CD4-positive, alpha-beta T cell treated with Interleukin-2 at 100 ng/mL for 4 hours (primary cell): ENCODE measurements at regions not wholly inside any gene's neighbourhood (a gene's known extent, or its start where the extent isn't known, plus 50 kb on each side); places are given as distances from the start of the nearest gene placed in this dataset.
"Not testable (repeated sequence)": the region's sequence is repeated elsewhere in the genome, so short reads cannot be mapped to it uniquely, and the experiment has no call there.

Source experiments
- DNase-seq: peaks from one replicate; pipeline ENCODE4 v3.0.0-alpha.2; 2020; ENCODE audit warnings: low spot score

DNA sequence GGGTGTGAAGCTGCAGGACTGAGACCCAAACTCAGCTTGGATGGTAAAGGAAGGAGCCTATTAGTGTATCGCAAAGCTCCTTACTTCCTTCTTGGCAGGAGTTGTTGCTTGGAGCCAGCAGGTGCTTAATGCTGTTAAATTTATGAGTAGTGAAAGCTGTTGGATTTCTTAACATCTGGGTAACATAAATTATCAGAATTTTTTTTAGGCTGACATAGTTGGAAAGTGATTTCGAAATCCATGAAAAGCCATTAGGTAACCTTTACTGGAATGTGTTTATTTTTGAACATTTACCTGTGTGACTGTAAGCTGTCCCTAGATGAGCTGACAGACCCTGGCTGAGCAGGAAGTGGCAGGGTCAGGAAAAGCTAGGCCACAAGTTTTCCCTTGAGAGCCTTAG is 470.4 kb upstream of the SLC35B3 start:
- no peak for DNase-seq

DNA sequence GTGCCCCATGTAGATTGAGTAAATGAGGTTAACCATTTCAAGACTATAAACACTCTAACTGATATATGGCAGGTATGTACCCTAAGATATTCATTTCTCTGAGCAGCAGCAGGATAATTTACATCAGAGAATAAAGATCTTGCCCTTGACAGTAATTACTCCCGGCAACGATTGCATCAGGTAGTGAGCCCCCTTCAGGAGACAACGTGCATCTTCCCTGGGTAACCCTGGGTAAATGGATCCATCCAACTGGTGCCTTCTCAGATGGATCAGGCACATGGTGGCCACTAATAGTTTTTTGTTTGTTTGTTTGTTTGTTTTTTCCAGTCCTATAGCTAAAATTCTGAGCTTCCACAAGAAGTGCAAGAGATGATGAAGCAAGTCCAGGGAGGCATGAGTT is 469.4 kb upstream of the SLC35B3 start:
- no peak for DNase-seq

DNA sequence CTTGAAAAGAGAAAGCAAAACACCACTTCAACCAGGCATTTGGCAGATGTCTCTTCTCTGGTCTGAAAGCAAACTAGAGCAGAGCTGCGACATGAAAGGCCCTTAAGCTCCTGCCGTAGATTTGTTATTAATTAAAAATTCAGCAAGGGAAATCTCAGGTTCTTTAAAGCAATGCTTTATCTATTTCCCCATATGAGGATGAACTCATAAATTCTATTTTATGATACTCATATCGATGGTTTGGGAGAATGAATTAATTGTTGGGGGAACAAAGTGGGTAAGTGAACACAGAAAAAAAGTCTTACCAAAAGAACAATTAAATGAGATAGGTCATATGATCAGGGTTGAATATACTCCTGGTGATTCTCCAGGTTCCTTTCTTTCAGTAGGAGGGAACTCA is 464.7 kb upstream of the SLC35B3 start:
- DNase-seq, result no peak

DNA sequence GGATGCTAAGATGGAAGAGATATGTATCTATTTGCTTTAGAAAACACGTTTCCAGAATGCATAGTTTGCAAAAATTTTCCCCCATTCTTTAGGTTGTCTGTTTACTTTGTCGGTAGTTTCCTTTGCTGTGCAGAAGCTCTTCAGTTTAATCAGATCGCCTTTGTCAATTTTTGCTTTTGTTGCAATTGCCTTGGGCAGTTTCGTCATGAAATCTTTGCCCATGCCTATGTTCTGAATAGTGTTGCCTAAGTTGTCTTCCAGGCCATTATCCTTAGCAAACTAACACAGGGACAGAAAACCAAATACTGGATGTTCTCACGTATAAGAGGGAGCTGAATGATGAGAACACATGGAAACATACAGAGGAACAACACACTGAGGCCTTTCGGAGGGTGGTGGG is 454.2 kb upstream of the SLC35B3 start:
- DNase-seq, result no peak

DNA sequence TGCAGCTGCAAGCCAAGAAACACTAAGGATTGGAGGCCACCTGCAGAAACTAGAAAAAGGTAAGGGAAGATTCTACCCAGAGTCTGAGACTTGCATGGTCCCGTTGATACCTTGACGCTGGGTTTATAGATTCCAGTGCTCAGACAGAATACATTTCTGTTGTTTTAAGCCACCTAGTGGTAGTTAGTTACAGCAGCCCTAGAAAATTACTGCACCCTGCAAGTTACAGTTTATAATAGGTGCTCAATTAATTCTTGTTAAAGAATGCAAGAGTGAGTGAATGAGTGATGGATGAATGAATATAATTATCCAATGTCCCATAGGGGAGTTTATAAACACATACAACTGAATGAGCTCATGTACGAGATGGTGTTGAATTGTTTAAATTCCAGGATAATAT is 453.1 kb upstream of the SLC35B3 start:
- no peak for DNase-seq

DNA sequence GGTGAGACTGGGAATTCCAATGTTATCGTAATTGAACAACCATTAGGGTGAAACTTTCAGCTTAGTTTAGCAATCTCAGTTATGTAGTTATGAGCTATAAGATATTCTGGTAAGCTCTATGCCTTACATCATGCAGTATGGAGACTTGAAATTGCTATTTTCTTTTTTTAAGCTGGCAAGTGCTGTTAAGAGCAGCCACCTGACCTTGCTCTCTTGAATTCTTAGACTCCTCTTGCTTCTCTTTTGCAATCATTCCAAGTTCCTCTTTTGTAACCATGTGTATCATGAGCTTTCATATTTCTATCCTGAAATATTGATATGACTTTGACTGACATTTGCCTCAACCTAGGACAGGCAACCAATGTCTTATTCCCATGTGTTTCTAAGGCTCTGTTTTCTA is 446.3 kb upstream of the SLC35B3 start:
- DNase-seq, result no peak

DNA sequence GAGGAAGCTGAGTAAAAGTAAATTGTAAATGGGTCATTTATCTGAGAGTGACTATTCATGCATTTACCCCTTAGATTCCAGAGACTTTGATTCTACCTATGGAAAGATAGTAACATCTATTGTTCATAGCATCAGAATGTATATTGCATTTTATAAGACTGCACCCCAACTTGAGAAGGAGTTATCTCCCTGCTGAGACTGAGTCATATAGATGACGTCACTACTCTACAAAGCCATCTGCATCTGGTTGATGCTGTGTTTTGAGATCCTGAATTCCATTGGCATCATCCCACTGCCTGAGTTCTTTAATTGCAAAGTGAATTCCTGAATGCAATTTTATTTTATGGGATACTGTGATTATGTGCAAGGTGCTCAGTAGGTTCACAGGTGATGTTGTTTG is 444.0 kb upstream of the SLC35B3 start:
- no peak for DNase-seq

DNA sequence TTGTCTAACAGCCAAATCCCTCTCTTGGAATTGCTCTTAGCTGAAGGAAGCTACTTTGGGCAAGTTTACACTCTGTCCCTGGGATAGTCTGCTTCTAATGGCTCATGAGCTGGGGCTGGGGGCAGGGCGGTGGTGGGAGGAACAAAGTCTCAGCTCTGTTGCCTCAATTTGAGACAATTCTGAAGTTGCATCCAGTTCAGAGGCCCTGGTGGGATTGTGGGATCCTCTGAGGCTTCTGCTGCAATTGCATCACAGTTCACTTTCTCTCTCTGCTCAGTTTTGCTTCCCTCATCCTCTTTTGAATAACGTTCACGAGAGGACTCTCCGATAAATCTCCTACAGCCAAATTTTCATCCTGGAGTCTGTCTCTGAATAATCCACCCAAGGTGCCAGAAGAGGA is 440.6 kb upstream of the SLC35B3 start:
- no peak for DNase-seq

DNA sequence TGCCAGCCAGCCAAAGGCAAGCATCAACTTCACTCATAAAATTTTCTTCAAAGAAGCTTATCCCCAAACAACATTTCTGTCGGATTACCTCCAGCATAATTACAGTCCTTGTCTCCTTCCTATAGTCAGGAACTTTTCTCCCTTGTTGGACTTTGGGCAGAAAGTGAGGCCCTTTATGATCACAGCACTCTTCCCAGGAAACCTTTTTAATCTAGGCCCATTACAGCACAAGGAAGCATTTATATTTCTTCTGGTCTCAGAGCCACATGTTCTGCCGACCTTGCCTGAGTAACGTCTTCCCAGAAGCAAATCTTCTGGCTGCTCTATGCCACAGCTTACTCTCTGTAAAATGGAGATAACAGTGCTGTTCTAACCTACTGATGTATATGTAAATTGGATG is 437.2 kb upstream of the SLC35B3 start:
- DNase-seq, result no peak

DNA sequence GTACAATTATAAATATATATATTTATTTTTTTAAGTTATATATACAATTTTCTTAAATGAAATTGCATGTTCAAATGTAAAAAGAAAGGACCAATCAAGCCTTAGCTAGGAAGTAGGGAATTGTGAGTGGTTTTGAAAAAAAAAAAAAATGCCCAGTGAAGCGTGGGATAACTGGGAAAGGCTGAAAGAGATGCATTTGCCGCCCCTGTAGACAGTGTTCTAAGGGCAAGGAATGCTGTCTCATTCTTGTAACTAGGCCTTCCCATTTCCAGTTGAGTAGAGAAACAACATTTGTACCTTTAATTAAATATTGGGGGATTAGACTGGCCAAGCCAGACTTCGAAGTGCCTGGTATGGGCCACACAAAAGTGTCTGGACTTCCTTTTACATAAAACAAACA is 430.1 kb upstream of the SLC35B3 start:
- no peak for DNase-seq

DNA sequence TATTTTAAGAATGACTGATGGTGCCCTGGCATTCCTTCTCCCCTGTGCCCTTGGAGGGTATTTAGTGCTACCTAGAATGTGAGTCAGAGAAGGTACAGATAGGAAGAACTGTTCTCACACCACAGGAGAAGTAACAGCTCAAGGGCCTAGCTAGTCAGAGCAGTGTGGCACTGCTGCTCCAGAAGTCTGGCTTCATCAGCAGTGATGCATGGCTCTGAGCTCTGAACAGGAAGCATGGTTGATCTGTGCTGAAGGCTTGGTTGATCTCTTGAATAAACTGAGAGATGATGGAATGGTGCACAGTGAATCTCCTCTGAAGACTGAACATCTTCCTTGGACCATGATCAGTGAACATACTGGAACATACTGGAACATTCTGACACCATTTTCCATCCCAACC is 425.3 kb upstream of the SLC35B3 start:
- no peak for DNase-seq

DNA sequence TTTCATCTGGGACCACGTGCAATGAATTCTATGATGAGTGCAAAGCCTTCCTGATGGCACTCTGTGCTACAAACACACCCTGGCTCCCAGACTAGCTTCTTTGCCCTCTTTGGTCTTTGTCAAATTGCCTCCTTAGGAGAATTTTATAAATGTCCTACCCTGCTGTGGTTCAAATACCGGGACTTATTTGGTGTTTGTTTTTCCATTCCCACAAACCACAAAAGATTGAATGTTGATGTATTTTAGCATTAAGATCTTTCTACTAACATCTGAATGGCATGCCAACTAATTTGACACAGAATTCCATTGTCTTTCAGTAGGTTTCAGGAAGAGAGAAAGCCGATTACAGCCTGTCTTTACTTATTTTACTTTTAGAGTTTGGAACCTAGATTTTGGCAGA is 424.2 kb upstream of the SLC35B3 start:
- DNase-seq, result no peak

DNA sequence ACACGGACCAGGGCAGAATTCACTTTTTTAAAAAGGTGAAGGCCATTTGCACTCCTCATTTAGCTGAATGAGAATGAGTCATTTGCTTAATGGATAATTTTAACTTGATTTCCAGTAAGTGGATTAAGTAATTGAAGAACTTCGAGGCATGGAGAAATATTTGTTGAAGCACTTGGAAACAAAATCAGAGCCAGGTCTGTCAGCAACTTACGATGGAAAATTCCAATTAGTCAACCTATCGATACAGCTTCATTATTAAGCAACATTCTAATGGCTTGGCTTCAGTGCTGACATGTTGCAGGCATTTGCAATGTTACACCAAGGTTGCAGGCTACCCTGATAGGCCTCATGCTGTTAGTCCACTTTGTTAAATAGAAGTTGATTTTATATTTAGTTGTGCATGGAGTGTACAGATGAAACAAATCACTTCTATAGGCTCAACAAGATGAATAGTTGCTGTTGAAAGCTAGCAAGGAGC is 423.5 kb upstream of the SLC35B3 start:
- no peak for DNase-seq

DNA sequence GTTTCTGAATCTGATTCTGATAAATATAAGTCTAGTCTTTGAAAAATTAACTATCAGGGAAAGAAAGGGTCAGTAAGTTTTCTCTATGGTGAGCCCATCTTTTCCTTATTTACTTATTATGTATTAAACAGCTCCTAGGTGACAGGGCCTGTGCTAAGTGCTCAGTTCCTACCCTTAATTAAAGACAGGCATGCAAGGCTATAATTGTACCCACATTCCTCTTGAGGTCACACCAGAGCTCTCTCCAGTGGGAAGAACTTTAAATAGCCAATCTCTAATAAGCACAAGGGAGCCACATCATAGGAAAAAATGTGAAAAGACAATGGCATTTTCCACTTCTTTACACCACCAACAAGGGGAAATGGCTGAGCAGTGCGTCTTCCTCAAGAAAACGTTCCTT is 421.8 kb upstream of the SLC35B3 start:
- DNase-seq, result no peak

DNA sequence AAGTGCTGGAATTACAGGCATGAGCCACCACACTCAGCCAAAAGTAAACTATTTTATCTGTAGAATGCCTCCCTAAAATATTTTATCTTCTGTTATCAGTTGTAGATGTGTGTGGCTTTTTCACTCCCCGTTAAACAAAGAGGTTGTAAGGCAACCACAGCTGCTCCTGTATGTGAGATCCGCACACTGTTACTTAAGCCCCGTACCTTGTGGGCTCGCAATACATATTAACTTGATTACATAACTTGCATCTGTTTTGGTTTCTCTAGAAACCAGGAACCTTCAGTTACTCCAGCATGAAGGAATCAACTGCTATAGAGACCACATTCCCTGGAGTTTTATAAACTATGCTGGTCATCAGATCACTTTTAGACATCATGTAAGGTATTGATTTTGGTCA is 420.1 kb upstream of the SLC35B3 start:
- DNase-seq, result no peak

DNA sequence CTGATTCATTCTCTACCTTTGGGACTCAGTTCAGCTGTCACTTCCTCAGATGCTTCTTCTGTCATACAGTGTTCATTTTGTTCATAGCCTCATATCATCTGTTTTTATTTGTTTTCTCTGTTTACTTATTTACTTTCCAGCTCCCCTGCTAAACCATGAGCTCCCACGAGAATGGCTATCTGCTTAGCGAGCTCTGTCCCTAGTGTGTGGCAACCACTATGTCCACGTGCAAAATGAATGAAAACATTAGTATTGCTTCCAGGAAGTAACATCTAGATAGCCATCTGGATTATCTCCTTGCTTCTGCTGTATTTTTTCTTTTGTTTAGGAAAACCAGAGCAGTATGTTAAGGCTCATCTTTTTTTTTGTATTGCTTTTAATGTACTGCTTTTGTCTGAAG is 417.0 kb upstream of the SLC35B3 start:
- no peak for DNase-seq

DNA sequence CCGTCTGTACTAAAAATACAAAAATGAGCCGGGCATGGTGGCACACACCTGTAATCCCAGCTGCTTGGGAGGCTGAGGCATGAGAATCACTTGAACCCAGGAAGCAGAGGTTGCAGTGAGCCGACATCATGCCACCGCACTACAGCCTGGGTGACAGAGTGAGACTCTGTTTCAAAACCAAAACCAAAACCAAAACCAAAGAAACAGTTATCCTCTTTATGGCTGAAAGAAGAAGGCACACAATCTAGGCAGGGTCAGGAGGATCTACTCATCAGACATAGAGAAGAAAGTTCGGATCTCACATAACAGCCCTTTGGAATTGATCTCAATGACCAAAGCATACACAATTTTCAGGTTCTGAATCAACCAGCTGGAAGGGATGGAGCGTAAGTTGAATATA is 411.3 kb upstream of the SLC35B3 start:
- not testable (repeated sequence) for DNase-seq

DNA sequence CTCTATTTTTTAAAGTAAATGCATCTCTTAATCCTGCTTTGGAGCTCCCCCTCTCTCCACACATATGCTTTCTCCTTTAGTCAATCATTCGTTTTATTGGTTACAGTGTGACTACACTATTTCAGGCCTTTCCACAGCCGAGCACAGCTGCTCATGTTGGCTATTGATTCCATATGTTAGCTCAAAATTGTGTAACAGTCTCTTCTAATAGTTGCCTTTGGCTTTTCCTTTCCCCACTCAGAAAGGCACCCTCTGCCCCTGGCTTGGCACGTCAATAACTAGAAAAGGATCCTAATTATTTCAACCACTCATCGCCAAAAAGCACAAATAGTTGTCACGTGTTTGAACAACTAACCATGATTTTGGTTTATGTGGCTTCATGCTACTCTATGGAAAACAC is 410.3 kb upstream of the SLC35B3 start:
- no peak for DNase-seq

DNA sequence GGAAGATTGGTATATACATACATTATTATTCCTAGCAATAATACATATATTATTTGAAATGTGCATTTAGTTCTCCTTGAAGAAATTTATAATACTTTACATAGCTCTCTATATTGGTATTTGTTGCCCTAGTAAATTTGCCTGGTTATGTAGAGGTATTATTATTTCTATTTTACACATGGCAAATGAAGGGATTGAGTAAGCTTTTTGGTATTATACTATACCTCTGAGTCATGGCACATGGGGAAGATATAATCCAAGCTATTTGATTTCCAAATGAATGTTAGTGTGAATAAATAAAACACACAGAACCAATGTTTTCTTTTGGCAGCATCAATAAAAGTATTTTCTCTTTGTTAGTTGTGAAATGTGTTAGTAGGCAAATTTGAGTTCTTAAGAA is 409.6 kb upstream of the SLC35B3 start:
- no peak for DNase-seq

DNA sequence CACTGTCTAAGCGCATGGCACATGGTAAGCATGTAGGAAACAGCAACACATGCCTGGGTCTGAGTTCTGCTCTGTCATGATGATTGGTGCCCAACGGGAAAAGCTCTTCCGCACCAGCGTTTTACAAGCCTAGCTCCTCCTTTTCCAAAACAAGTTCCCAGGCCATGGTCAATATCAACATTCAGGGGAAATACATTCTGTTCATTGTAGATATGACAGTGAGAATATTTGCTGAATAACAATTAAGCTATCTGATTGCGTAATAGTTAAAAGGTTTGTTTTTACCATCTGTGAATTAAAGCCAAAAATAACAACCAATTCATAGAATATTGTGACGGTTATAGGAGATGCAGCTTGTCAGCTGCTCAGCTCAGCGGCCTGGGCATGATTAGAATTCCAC is 404.3 kb upstream of the SLC35B3 start:
- DNase-seq, result no peak

DNA sequence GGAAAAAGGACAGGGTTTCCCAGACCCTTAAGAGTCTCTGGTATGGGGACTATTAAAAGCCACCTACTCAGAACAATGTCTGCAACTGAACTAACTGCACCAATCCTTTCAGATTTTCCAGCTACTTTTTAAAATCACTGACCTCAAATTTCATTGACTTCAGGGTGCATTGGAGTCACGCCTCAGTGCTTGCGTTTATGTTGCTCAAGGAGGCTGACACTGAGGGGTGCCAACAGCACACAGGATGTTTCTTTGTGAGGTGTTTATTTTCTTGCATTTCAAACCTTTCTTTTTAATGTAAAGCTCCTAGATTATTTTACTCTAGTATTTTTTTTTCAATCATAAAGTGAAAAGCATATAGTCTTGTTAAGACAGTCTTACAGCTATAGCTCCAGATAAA is 402.0 kb upstream of the SLC35B3 start:
- DNase-seq, result no peak

DNA sequence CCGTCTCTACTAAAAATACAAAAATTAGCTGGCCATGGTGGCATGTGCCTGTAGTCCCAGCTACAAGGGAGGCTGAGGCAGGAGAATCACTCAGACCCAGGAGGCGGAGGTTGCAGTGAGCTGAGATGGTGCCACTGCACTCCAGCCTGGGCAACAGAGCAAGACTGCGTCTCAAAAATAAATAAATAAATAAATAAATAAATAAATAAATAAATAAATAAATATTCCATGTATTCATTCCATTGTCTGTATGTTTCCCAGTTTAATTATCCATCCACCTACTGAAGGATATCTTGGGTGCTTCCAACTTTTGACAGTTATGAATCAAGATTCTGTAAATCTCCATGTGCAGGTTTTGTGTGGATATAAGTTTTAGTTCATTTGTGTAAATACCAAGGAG is 397.4 kb upstream of the SLC35B3 start:
- not testable (repeated sequence) for DNase-seq

DNA sequence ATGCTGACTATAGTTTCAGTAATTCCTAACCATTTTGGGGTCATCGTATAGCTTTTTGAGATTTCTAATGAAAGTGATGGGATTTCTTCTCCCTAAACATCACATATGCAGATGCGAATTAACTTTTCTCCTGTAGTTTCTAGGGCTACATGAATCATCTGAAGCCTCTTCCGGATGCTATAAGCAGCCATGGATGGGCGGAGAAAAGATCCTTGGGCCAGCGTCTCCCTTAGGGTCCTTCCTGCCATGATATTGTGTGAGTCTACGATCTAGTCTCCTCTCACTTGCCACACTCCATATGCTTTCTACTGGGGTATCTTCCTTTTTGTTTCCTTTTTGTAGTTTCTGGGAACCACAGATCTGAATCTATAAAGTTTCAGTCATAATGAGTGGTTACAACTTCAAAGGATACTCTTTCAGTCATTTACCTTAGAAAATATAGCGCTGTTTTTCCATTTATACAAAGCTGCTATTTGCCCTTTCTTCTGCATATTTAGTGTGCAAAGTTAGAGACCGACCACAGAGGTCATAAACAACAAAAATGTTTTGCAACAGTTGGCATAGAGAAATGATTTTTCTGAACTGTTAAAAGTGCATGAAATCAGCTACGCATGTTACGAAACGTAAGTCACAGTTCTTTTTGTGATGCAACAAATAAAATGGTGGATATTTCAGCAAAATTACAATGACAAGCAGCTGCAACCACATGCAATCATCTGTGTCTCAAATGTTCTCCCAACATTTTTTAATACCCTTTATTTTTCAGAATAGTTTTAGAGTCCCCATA is 396.2 kb upstream of the SLC35B3 start:
- no peak for DNase-seq

DNA sequence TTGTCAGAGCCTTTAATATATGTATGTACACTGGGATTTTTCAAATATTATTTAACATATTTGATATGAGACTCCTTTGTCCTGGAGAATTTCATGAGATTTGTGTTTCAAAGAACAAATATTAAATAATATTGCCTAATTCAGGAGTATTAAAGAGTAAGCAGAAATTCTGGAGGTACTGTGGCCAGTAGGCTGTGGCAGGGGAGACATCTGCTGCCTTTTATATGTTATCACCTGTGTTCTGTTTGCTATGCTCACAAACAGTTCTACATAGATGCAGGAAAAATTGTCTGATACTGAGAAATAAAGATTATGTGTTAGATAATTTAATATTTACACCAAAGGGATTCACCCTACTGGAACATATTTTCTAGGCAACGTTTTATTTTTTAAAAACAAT is 395.4 kb upstream of the SLC35B3 start:
- no peak for DNase-seq

DNA sequence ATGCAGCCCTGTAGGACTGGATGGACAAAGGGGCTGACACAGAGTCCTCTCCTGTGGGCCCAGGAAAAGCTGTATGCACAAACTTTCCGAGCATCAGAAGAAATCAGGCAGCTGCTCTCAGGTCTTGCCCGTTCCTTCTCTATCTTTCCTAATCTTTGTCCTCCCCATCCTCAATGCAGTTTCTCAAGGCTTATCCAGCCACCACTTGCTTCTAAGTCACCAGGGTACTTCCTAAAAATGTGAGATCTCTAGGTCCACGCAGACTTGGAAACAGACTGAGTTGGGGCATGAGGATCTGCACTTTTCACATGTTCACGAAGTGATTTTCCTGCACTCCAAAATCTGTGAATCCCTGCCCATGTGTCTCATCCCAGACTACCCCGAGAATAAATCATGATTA is 394.5 kb upstream of the SLC35B3 start:
- no peak for DNase-seq
